ENCODE measurements at regions not wholly inside any gene's neighbourhood (a gene's known extent, or its start where the extent isn't known, plus 50 kb on each side); places are given as distances from the start of the nearest gene placed in this dataset.

GRCh38 chr15:57770495-57770894, 64.0 kb downstream of the POLR2M start:
- H3K23ac ChIP-seq (ENCODE audit: insufficient read length, low read depth, low read length): no peak overlapping the region
- H3T11ph ChIP-seq (ENCODE audit: low read length): no peak overlapping the region
- H3K9me3 ChIP-seq (ENCODE audit: control insufficient read depth, low read depth, low read length): no peaks in the 10 kb centered on the region
- H3K79me1 ChIP-seq (ENCODE audit: insufficient read depth, low read depth, low read length, poor library complexity, severe bottlenecking): no peaks in the 10 kb centered on the region
- H2AFZ ChIP-seq (ENCODE audit: low read length): no peak overlapping the region
- H3K27ac ChIP-seq (ENCODE audit: insufficient read length, low read depth, low read length): no peak overlapping the region
- Mint-ChIP-seq H3K27me3 (ENCODE audit: low read depth) (no peaks in the 10 kb centered on the region; the same call in 1 of the 2 replicates), H3K4me1 (peaks cover 13% of the 10 kb centered on the region in 2 experiments), H3K36me3 (ENCODE audit: insufficient read depth in 1 of 3, low read depth in 3 of 3) (no peaks in the 10 kb centered on the region), H3K27ac (no peak overlapping the region), H3K9me3 (no peaks in the 10 kb centered on the region), H3K4me3 (no peak overlapping the region)
- no peaks in the 10 kb centered on the region for H3K27me3 ChIP-seq (ENCODE audit: insufficient read depth, low read length)
- WGBS (ENCODE audit: extremely low coverage, insufficient read length, low lambda C conversion rate): no CpG with 5 or more reads among the region's 3 CpGs
- no peak for DNase-seq
- no peak overlapping the region for H2AK5ac ChIP-seq (ENCODE audit: insufficient read length, low read length)
- no peak overlapping the region for H2BK5ac ChIP-seq (ENCODE audit: insufficient read length, low read length)
- H2BK120ac ChIP-seq (ENCODE audit: low read depth, low read length, poor library complexity, severe bottlenecking): no peak overlapping the region
- no peak overlapping the region for H2BK12ac ChIP-seq (ENCODE audit: insufficient read length, low read depth, low read length)
- no peak overlapping the region for H4K8ac ChIP-seq (replicated peaks; ENCODE audit: insufficient read length, low read depth, low read length)
- H3K4me1 ChIP-seq (ENCODE audit: insufficient read depth, low read length): no peaks in the 10 kb centered on the region
- H3K14ac ChIP-seq (ENCODE audit: insufficient read depth, low read length): no peak overlapping the region
- no peak overlapping the region for H3K56ac ChIP-seq (ENCODE audit: insufficient read length, low read depth, low read length)
- H4K91ac ChIP-seq (ENCODE audit: insufficient read length, low read depth, low read length): no peak overlapping the region
- no peaks in the 10 kb centered on the region for H4K20me1 ChIP-seq (ENCODE audit: control insufficient read depth, insufficient read depth, insufficient read length)
- H3K23me2 ChIP-seq (ENCODE audit: insufficient read length, low read depth, low read length, poor library complexity, severe bottlenecking): no peaks in the 10 kb centered on the region
- H3K4me2 ChIP-seq (ENCODE audit: insufficient read depth, insufficient read length, low read length): no peak overlapping the region
- no peaks in the 10 kb centered on the region for H3K79me2 ChIP-seq (ENCODE audit: insufficient read depth, low read length)
- H4K5ac ChIP-seq (ENCODE audit: insufficient read length, low read depth, low read length): no peak overlapping the region
- TF ChIP-seq CTCF (conservative IDR thresholded peaks at IDR 0.05): no peak
- H2BK15ac ChIP-seq (ENCODE audit: low read depth, low read length): no peak overlapping the region
- H3K18ac ChIP-seq (ENCODE audit: insufficient read length, low read depth, low read length): no peak overlapping the region
- H2BK20ac ChIP-seq (ENCODE audit: low read depth, low read length, poor library complexity, severe bottlenecking): no peak overlapping the region
- no peak overlapping the region for H3K9ac ChIP-seq (ENCODE audit: extremely low read depth, insufficient read length, low read length)
- H3K4ac ChIP-seq (ENCODE audit: low read depth, low read length): no peak overlapping the region
